GM12878 (cell line): ENCODE measurements at regions not wholly inside any gene's neighbourhood (a gene's known extent, or its start where the extent isn't known, plus 50 kb on each side); places are given as distances from the start of the nearest gene placed in this dataset.

Experiments used
- ATAC-seq: fragments of 200-7000 bp; cut with Tn5 transposase; 3 replicates; pipeline ENCODE4 v1.9.1; 2020; ENCODE audit warnings: mild to moderate bottlenecking, moderate library complexity
- BruUV-seq: library from RNA; stranded (reverse); fragments of 400-500 nt; replicated peaks from 2 replicates; lab custom pipeline; 2021; lab: Mats Ljungman, UMichigan
- CTCF ChIA-PET: fragments of 300-600 bp; sonication (Branson Sonifier 250); formaldehyde crosslinking; extraction: SDS; loops from one replicate; lab custom pipeline; 2021; ENCODE audit warnings: inconsistent platforms; lab: Yijun Ruan, JAX
- POLR2A ChIA-PET: fragments of 350-600 bp; formaldehyde crosslinking; extraction: SDS; loops from one replicate; lab custom pipeline; 2021; ENCODE audit warnings: inconsistent platforms; lab: Charles Lee
- RAD21 ChIA-PET: fragments of 300-600 bp; sonication (Branson Sonifier 250); formaldehyde crosslinking; loops from one replicate; lab custom pipeline; 2023; ENCODE audit warnings: antibody characterized with exemption; ENCODE audit not compliant: unreplicated experiment; lab: Charles Lee
- SMC1A ChIA-PET: fragments of 300-600 bp; sonication (Branson Sonifier 250); formaldehyde crosslinking; loops from one replicate; lab custom pipeline; 2023; ENCODE audit not compliant: unreplicated experiment, uncharacterized antibody; lab: Charles Lee
- DNase-seq: peaks from one replicate; pipeline ENCODE4 v3.0.0-alpha.2; 2011; ENCODE audit warnings: low read depth, low spot score
- FAIRE-seq: peaks from 3 replicates; lab custom pipeline; 2011; peaks lifted over from hg19 to GRCh38; lab: Jason Lieb, UNC
- H2AFZ ChIP-seq: 2 replicates; pipeline ENCODE4 v1.6.0; 2011; ENCODE audit warnings: low read depth, low read length, control low read depth; ENCODE audit not compliant: control insufficient read depth
- H3K27ac ChIP-seq: 2 replicates; pipeline ENCODE4 v1.5.1; 2011; ENCODE audit warnings: control low read depth; ENCODE audit not compliant: control insufficient read depth, insufficient read depth
- H3K27me3 ChIP-seq, 2 experiments: replicated peaks in 1 of 2; 2 replicates each; pipeline versions ENCODE4 v1.6.0 to v1.6.1; 2011; ENCODE audit warnings: low read length in 1 of 2; ENCODE audit not compliant: control insufficient read depth in 2 of 2, insufficient read depth in 2 of 2
- H3K36me3 ChIP-seq, 2 experiments: 2 replicates each; pipeline ENCODE4 v1.5.1; 2011; ENCODE audit warnings: low read length in 1 of 2; ENCODE audit not compliant: control insufficient read depth in 2 of 2, insufficient read depth in 2 of 2
- H3K4me1 ChIP-seq: 2 replicates; pipeline ENCODE4 v1.6.1; 2011; ENCODE audit warnings: mild to moderate bottlenecking, low read length, moderate library complexity, mixed read lengths; ENCODE audit not compliant: control insufficient read depth, insufficient read depth
- H3K4me2 ChIP-seq: 2 replicates; pipeline ENCODE4 v1.6.0; 2011; ENCODE audit warnings: control low read depth; ENCODE audit not compliant: control insufficient read depth, insufficient read depth
- H3K4me3 ChIP-seq: fragments of 200-600 bp; sonication (generic); 2 replicates; pipeline ENCODE4 v1.5.1; 2016
- H3K79me2 ChIP-seq: 2 replicates; pipeline ENCODE4 v1.6.0; 2011; ENCODE audit warnings: low read length; ENCODE audit not compliant: control insufficient read depth, insufficient read depth
- H3K9ac ChIP-seq: 2 replicates; pipeline ENCODE4 v1.8.0; 2011; ENCODE audit warnings: low read length, control low read depth, mixed read lengths; ENCODE audit not compliant: control insufficient read depth, insufficient read depth
- H3K9me3 ChIP-seq: replicated peaks from 3 replicates; pipeline ENCODE4 v1.5.1; 2011; ENCODE audit warnings: mild to moderate bottlenecking, low read length; ENCODE audit not compliant: control insufficient read depth, insufficient read depth
- H4K20me1 ChIP-seq: 2 replicates; pipeline ENCODE4 v1.6.0; 2011; ENCODE audit not compliant: control insufficient read depth, insufficient read depth
- ASH2L ChIP-seq: fragments of 300-600, 200-600 bp; sonication (generic); IDR thresholded peaks from 2 replicates; pipeline ENCODE4 v1.6.1; 2017; ENCODE audit warnings: low read depth, mild to moderate bottlenecking, borderline replicate concordance
- CREM ChIP-seq: IDR thresholded peaks from 2 replicates; pipeline ENCODE4 v1.6.1; 2014; ENCODE audit warnings: antibody characterized with exemption, low read depth
- FOXM1 ChIP-seq: IDR thresholded peaks from 2 replicates; pipeline ENCODE4 v1.6.1; 2012; ENCODE audit warnings: low read depth, mild to moderate bottlenecking, inconsistent platforms, low read length, moderate library complexity
- HCFC1 ChIP-seq: fragments of 150-350 bp; IDR thresholded peaks from 2 replicates; pipeline ENCODE4 v1.6.1; 2014; ENCODE audit warnings: low read length
- KLF5 ChIP-seq: fragments of 450-650 bp; IDR thresholded peaks from 2 replicates; pipeline ENCODE4 v1.6.1; 2014; ENCODE audit warnings: mild to moderate bottlenecking; ENCODE audit not compliant: partially characterized antibody
- LARP7 ChIP-seq: fragments of 450-650 bp; IDR thresholded peaks from 2 replicates; pipeline ENCODE4 v1.6.1; 2017; ENCODE audit warnings: mild to moderate bottlenecking
- NFYB ChIP-seq: IDR thresholded peaks from 2 replicates; pipeline ENCODE4 v1.6.1; 2011; ENCODE audit warnings: low read depth, mild to moderate bottlenecking, low read length, improper control_type of control experiment, moderate library complexity; ENCODE audit not compliant: insufficient read depth
- TCF12 ChIP-seq: IDR thresholded peaks from 2 replicates; pipeline ENCODE4 v1.6.1; 2011; ENCODE audit warnings: low read depth, mild to moderate bottlenecking, low read length
- ZBTB33 ChIP-seq: fragments of 450-650 bp; IDR thresholded peaks from 2 replicates; pipeline ENCODE4 v1.6.1; 2017; ENCODE audit warnings: mild to moderate bottlenecking
- WGBS: methylation state at CpG from one replicate; pipeline ENCODE4 v1.1.6; 2016; ENCODE audit warnings: low lambda C conversion rate; ENCODE audit not compliant: insufficient replicate concordance, insufficient coverage; ENCODE audit errors: missing lambda C conversion rate; 5-methylcytosine and 5-hydroxymethylcytosine counted together
- in situ Hi-C: fragments of 300-500 bp; cut with MboI; formaldehyde crosslinking; loops from 9 replicates; pipeline ENCODE4 v1.14.3; 2018; ENCODE audit warnings: mixed read lengths
- intact Hi-C: fragments of 100-400 bp; cut with micrococcal nuclease; formaldehyde crosslinking; loops from one replicate; pipeline ENCODE4 v1.14.2; 2022; ENCODE audit not compliant: unreplicated experiment

- peaks cover 0 to 2% of the 10 kb centered on the region in 2 experiments; a peak in 2 of 4 replicates for H3K27me3 ChIP-seq
- SMC1A ChIA-PET, result no interaction called here
- no peak overlapping the region for H3K9ac ChIP-seq
- CTCF ChIA-PET, result no interaction called here
- ATAC-seq (no peak), FAIRE-seq (no peak), DNase-seq (no peak)
- no peaks in the 10 kb centered on the region for H3K79me2 ChIP-seq
- no TSS peak for BruUV-seq
- H3K4me3 ChIP-seq, result no peak overlapping the region
- WGBS, result 0% methylated on average over 3 of the region's 3 CpGs
- H3K4me1 ChIP-seq, result no peaks in the 10 kb centered on the region
- intact Hi-C loops, result no loop called here
- POLR2A ChIA-PET, result no interaction called here
- H3K27ac ChIP-seq, result no peak overlapping the region
- RAD21 ChIA-PET, result no interaction called here
- no peaks in the 10 kb centered on the region for H3K36me3 ChIP-seq
- in situ Hi-C loops, result no loop called here
- H3K9me3 ChIP-seq, result no peaks in the 10 kb centered on the region
- no peaks in the 10 kb centered on the region; the same call in 1 of the 2 replicates for H4K20me1 ChIP-seq
- TF ChIP-seq KLF5 (no peak), ZBTB33 (no peak), NFYB (no peak), FOXM1 (no peak), HCFC1 (no peak), ASH2L (no peak), TCF12 (no peak), CREM (no peak), LARP7 (no peak)
- no peak overlapping the region for H2AFZ ChIP-seq
- no peak overlapping the region for H3K4me2 ChIP-seq
Measured at GRCh38 chr13:51007216-51007615, 97.6 kb downstream of the RNASEH2B start.
